Activated CD8-positive, alpha-beta memory T cell treated with anti-CD3 and anti-CD28 coated beads, Interleukin-2, amount 50 U/mL, for 24 hours (primary cell): ENCODE measurements at regions not wholly inside any gene's neighbourhood (a gene's known extent, or its start where the extent isn't known, plus 50 kb on each side); places are given as distances from the start of the nearest gene placed in this dataset.
"Not testable (repeated sequence)": the region's sequence is repeated elsewhere in the genome, so short reads cannot be mapped to it uniquely, and the experiment has no call there.

Experiments used
- DNase-seq: peaks from one replicate; pipeline ENCODE4 v3.0.0-alpha.2; 2020; ENCODE audit errors: extremely low read depth

GRCh38 chr5:136740228-136740627 lies 374.9 kb upstream of the TRPC7 start:
- no peak for DNase-seq

GRCh38 chr5:136739271-136739670 lies 373.9 kb upstream of the TRPC7 start:
- not testable (repeated sequence) for DNase-seq

GRCh38 chr5:136738829-136739228 lies 373.5 kb upstream of the TRPC7 start:
- no peak for DNase-seq

GRCh38 chr5:136736021-136736420 lies 370.7 kb upstream of the TRPC7 start:
- no peak for DNase-seq

GRCh38 chr5:136735611-136736010 lies 370.3 kb upstream of the TRPC7 start:
- DNase-seq = not testable (repeated sequence)

- DNase-seq = no peak
These were observed 369.3 kb upstream of the TRPC7 start for GRCh38 chr5:136734628-136735027.

- no peak for DNase-seq
These were observed 367.4 kb upstream of the TRPC7 start for GRCh38 chr5:136732751-136733150.

- DNase-seq = no peak
These were observed 366.0 kb upstream of the TRPC7 start for GRCh38 chr5:136731241-136731900.

GRCh38 chr5:136730426-136730825 lies 365.1 kb upstream of the TRPC7 start:
- DNase-seq = no peak

- DNase-seq = no peak
These were observed 364.6 kb upstream of the TRPC7 start for GRCh38 chr5:136729901-136730355.

- DNase-seq = no peak
These were observed 361.2 kb upstream of the TRPC7 start for GRCh38 chr5:136726506-136726905.

- no peak for DNase-seq
These were observed 358.8 kb upstream of the TRPC7 start for GRCh38 chr5:136724161-136724560.

- no peak for DNase-seq
These were observed 357.2 kb upstream of the TRPC7 start for GRCh38 chr5:136722581-136722980.

GRCh38 chr5:136722086-136722485 lies 356.7 kb upstream of the TRPC7 start:
- DNase-seq = no peak

GRCh38 chr5:136720674-136721073 lies 355.3 kb upstream of the TRPC7 start:
- no peak for DNase-seq

- no peak for DNase-seq
These were observed 352.6 kb upstream of the TRPC7 start for GRCh38 chr5:136717917-136718316.

- DNase-seq = no peak
These were observed 348.9 kb upstream of the TRPC7 start for GRCh38 chr5:136714286-136714685.

- no peak for DNase-seq
These were observed 347.3 kb upstream of the TRPC7 start for GRCh38 chr5:136712628-136713027.

- no peak for DNase-seq
These were observed 345.5 kb upstream of the TRPC7 start for GRCh38 chr5:136710834-136711233.

GRCh38 chr5:136703706-136704105 lies 338.4 kb upstream of the TRPC7 start:
- no peak for DNase-seq

- DNase-seq = no peak
These were observed 337.7 kb upstream of the TRPC7 start for GRCh38 chr5:136703036-136703435.

GRCh38 chr5:136701191-136701590 lies 335.8 kb upstream of the TRPC7 start:
- no peak for DNase-seq

- DNase-seq = no peak
These were observed 334.3 kb upstream of the TRPC7 start for GRCh38 chr5:136699651-136700050.

GRCh38 chr5:136698970-136699369 lies 333.6 kb upstream of the TRPC7 start:
- no peak for DNase-seq
